Left cardiac atrium (tissue), 4 donors: ENCODE measurements at regions not wholly inside any gene's neighbourhood (a gene's known extent, or its start where the extent isn't known, plus 50 kb on each side); places are given as distances from the start of the nearest gene placed in this dataset.

Experiments
- ATAC-seq, 2 donors: fragments of 200-7000 bp; cut with Tn5 transposase; one replicate each; pipeline ENCODE4 v1.9.1; 2020; ENCODE audit warnings: mild to moderate bottlenecking in 2 of 2, moderate library complexity in 2 of 2
- DNase-seq: peaks from one replicate; pipeline ENCODE4 v3.0.0-alpha.2; 2020
- intact Hi-C, 2 donors: fragments of 100-400 bp; cut with DNase I; formaldehyde crosslinking; loops; one replicate each; pipeline versions ENCODE4 v1.14.1 to v1.15.1; 2022 to 2023
- donor health status: DM: no; HTN: yes; CAD: no.
- donor health status: DM: no; HTN: yes; CAD: no; lungs with severe emphysema.
- donor health status: DM: yes; HTN: yes; CAD: no.
- donor health status: Dilated cardiomyopathy.

DNA sequence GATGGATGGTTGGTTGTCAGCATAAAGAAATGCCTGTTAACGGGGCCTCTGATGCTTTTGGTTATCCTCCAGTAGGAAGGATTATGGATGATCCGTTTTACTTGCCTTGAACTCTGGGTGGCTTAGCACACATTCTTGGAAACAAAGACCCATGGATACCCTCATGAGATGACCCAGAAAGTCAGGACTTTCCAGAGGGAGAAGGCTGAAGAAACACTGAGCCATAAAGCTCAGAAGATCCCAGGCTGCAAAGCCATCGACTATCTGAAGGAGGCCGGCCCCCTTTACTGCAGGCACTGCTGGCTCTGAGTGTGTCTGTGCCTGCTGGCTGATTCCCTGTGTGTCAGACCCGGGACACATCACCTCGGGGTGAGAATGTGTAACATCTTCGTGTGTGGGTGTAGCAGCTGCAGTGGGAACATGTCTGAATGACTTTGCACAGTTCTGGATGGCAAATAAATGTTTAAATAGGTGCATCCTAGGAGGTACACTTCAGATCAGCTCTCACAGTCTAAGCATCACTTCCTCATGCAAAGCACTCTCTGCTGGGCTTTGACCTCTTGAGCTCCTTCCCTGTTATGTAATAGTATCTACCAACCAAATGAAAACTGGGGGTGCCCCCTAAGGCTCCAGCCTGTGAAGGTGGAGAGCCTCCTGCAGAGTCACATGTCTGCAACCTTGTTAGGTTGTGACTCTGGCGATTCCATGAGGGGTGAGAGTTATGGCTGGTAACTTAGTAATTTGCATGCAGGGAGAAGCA lies 1084.9 kb downstream of the TBC1D22A start:
- DNase-seq = no peak
- intact Hi-C loops = no loop called here
- ATAC-seq = no peak

DNA sequence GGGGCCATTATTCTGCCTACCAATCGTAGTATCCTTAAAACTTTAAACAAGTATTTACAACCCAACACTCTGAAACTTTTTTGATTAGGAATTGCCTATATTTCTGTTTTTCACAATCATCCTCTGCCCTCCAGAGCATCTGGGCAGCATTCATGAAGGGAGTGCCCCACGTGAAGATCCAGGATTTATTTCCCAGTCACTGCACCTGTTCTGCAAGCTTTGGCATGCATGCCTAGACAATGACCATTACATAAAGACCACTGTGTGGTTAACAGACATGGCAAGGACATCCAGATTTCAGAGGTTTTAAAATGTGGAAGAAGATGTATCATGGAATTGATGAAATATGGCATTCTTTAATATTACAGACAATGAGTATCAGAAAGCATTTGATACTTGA lies 1083.8 kb downstream of the TBC1D22A start:
- ATAC-seq (no peak), DNase-seq (no peak)
- intact Hi-C loops = no loop called here

DNA sequence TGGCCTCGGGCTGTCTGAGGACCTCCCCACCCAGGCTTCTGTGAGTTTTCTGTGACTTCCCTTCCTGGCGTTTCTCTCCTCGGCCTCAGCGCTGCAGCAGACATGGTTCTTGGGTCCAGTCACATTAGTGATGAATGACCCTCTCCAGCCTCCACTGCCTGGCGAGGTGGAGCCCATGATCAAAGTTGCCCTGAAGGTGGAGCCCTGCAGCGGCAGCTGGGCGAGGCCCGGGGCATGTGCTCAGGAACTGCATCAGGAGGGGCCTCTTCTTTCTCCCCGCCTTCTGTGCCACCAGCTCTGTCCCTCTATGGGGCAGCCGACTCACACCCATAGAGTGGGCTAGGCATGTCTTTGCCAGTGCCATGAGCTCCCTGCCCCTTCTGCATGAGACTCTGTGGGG lies 1079.7 kb downstream of the TBC1D22A start:
- intact Hi-C loops = no loop called here
- DNase-seq (no peak), ATAC-seq (no peak)

DNA sequence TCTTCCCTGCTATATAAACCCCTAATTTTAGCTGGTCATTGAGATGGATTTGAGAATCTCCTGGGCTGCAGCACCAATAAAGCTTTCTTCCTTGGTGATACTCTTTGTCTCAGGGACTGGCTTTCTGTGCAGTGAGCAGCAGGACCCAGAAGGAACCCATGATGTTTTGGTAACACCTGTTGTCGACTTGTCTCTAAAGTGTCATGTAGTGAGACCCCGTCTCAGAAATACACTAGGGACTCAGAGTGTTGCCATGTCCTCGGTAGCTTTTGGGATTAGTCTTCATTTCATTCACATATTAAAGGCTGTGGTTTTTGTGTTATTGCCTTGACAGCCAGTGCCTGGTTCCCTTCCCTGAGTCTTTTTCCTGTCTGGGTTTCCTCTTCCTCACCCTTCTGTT lies 1078.7 kb downstream of the TBC1D22A start:
- DNase-seq (no peak), ATAC-seq (no peak)
- intact Hi-C loops = no loop called here

DNA sequence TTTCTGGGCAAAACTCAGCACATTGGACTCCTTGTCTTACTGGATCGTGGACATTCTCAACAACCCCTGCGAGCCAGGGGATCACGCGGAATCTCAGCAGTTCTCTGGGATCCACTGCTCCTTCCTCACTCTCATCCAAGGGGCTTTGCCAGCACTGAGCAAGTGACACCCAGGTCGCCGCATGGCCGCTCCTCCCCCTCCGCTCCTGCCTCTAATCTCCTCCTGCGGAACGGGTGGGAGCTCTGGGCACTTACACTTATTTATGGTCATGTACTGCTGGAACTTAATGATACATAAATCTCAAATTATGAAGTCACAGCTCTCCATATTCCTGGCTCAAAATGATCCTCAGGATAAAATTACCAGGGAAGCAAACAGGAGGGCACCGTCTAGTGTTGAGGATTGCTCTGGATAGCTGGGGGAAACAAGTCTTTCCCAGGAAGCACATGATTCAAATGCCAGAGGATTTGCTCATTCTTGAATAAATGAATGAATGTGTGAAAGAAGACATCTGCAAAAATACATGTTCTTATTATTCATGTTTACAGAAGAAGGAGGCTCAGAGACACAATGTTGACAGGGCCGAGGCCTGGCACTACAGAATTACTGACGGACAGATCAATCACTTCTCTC lies 1077.3 kb downstream of the TBC1D22A start:
- intact Hi-C loops = no loop called here
- ATAC-seq = no peak
- no peak for DNase-seq

DNA sequence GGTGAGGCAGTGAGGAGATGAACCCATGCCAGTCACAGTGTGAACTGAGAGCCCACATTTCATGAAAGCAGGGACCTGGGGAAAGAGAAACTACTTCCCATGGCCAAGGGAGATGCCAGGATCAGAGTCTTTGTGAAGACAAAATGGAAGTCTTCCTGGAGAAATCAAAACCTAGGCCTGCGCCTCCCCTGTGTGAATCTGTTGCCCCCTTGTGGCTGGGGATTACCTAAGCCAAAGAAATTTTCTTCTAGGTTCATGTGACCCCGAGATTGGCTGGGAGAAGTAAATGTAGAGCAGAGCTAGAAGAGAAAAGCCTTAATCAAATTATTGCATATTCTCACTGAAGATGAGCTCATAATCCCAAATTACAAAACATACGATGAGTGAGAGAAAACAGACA lies 1075.3 kb downstream of the TBC1D22A start:
- ATAC-seq (no peak), DNase-seq (no peak)
- intact Hi-C loops = no loop called here

DNA sequence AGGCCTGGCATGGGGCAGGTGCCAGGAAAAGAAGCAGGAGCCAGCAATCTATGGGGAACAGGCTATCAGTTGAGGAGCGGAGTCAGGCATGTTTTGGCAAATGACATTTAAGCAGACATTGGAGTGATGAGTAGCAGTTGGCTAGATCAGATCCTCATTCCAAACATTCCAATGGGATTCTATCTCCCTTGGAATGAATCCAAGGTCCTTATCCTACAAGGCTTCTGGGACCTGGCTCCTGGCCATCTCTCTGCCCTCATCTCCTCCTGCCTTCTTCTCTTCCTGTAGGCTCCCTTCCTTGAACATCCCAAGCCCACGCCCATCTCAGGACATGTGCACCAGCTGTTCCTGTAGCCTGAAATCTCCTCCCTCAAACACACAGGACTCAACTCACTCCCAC lies 1074.5 kb downstream of the TBC1D22A start:
- ATAC-seq (no peak), DNase-seq (no peak)
- intact Hi-C loops = no loop called here

DNA sequence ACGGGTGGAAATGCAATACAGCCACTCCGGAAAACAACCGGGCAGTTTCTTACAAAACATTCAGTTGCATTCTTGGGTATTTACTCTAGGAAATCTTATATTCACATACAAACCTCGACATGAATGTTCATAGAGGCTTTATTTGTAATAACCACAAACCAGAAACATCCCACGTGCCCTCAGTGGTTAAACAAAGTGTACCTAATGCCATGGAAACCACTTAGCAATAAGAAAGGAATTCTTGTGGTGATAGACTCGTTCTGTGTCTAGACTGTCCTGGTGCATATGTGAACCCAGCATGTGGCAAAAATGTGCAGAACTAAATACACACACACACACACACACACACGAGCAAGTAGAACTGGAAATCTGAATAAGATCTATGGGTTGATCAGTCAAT lies 1073.3 kb downstream of the TBC1D22A start:
- ATAC-seq (no peak), DNase-seq (no peak)
- intact Hi-C loops = no loop called here

DNA sequence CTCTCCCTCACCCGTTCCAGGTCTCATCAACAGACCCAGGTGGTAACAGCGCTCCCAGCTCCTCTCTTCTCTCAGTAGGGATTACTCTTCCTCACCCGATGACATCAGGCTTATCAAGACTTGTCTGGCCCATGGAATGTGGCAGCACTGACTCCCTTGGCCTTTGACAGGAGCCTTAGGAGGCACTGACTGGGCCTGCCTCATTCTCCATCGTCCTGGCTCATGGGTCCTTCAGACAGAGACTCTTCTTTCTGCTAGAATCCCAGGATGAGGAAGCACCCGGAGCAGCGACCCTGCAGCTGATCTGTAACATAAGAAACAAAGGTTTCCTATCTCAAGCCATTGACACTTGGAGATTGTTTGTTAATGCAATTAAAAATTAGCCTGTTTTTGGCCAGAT lies 1063.6 kb downstream of the TBC1D22A start:
- DNase-seq (no peak), ATAC-seq (no peak)
- intact Hi-C loops = no loop called here

DNA sequence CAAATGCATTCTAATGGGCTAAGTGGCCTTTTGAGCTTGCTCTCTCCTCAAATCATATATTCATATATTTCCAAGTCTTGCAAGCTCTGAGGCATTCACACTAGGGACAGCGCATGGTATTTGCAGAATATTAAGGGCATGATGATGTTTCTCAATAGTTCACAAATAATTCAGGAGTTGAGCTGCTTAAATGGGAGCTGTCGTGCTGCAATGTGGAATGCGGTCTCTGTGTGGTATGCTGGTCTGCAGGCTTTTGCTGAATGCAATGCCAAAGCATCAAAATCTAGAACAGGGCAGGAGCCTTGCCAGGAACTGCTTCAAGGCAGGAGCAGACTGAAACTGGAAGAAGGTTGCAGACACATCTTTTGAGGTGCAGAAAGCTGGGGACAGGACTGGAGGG lies 1060.0 kb downstream of the TBC1D22A start:
- intact Hi-C loops = no loop called here
- no peak for ATAC-seq

DNA sequence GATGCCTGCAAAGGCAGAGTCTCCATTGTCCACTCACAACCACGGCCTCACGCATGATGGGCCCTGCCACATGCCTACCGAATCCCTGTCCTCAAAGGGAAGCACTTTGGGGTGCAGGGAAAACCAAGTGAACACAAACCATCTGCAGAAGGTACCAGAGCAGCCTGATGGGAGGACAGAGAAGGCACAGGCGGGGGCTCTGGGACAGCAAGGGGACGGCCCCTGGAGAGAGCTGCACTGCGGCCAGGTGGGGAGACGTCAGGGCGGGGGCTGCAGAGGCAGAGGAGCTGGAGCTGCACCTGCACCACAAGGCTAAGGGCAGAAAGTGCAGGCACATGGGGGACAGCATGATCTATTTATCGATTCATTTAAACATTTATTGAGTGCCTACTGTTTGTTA lies 1056.0 kb downstream of the TBC1D22A start:
- intact Hi-C loops = no loop called here
- ATAC-seq = no peak
- DNase-seq = no peak

More for the DNA sequence above, 1060.0 kb downstream of the TBC1D22A start:
- DNase-seq = no peak

DNA sequence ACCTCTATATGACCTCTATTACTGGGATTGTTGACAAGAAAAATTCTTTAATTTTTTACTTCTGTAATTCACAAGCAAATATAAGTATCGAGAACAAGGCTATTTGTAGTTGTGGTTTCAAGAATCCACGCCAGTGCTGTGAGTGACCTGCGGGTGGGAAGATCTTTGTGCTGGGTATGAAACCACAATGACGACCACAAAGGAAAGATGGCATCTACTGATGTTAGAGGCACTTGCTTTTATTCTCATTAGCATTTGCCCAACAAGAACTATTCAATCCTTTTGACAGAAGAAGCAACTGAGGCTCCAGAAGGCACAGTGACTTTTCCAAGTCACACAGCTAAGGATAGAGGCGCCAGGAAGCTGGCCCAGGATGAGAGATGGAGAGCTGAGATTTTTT lies 1054.9 kb downstream of the TBC1D22A start:
- intact Hi-C loops = no loop called here
- ATAC-seq (no peak), DNase-seq (no peak)

DNA sequence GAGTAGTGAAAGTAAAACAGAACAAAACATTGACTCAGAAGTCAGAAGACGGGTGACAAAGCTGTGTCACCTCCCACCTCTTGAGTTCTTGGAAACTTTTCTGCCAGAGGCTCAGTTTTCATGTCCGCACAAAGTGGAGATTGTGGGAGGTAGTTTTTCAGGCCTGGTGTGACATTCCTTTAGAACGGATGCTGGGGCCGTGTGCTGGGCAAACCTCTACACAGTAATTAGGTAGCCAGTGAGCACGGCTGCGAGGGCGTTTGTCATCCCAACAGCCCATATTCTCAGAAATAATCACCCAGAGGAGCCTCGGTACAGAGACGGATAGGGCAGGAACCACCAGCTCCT lies 1054.4 kb downstream of the TBC1D22A start:
- DNase-seq (no peak), ATAC-seq (no peak)
- intact Hi-C loops = no loop called here

DNA sequence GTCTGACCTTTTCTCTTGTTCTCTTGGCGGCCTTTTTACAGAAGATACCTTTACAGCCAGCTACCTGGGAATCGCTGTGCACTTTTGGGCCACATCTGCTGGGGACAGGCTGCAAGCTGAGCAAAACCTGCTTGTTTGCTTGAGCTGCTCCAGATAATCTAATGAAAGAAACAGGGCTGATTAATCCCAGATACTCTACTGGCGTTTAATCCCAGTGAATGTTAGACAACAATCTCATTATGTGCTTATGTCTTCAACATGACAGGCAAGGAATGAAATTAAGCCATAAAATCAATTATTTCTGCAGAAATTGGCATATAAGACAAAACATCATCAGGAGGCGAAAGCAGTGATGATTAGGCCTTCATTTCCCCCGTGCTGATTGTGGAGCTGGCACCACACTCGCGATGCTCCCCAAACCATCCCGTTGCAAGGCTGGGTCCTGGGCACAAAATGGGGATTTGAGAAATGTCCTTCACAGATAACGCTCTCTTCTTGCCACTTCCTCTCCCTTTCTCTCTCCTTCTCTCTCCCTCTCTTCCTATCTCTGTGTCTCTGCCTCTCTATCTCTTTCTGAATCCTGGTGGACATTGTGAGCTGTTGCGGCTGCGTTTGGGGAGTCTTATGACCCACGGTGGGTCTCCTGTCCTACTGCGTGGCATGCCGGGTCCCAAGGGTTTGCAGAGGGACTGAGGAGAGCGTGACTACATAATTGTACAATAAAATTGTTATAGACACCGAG lies 1053.8 kb downstream of the TBC1D22A start:
- DNase-seq (no peak), ATAC-seq (no peak)
- intact Hi-C loops = no loop called here

DNA sequence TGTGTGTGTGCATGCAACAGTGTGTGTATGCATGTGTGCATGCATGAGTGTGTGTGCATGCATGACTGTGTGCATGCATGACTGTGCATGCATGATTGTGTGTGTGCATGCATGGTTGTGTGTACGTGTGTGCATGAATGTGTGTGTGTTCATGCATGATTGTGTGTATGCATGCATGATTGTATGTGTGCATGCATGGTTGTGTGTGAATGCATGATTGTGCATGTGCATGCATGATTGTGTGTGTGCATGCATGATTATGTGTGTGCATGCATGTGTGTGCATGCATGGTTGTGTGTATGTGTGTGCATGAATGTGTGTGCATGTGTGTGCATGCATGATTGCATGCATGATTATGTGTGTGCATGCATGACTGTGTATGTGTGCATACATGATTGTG lies 1052.0 kb downstream of the TBC1D22A start:
- ATAC-seq = no peak
- no peak for DNase-seq
- intact Hi-C loops = no loop called here

DNA sequence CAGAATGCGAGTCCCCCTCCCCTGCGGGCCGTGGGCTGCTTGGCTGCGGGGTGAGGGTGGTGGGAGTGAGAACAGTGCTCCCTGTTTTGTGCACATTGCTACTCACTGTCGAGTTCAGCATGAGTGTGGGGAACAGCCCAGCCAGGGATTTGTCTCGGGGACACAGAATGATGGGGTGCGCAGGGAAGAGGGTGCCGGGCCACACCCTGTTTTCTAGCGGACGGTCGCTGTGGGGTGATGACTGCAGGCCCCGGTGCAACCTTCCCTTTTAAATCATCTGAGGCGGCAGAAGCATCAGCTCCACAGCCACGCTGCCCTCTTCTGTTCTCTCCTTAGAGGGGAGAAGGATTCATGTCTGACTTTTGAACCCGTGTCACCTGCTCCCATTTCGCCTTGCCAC lies 1051.2 kb downstream of the TBC1D22A start:
- ATAC-seq (no peak), DNase-seq (no peak)
- intact Hi-C loops = no loop called here

DNA sequence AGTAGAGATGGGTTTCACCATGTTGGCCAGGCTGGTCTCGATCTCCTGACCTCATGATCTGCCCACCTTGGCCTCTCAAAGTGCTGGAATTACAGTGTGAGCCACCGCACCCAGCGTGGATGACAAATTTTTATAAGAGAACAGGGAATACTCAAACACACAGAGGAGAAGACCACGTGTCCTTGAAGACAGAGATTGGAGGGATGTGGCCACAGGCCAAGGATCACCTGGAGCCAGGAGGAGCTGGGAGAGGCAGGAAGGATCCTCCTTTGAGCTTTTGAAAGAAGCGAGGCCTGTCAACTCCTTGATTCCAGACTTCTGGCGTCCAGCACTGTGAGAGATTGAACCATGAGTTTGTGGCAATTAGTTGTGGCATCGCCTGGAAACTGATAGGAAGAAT lies 1049.5 kb downstream of the TBC1D22A start:
- no peak for DNase-seq
- intact Hi-C loops = no loop called here
- no peak for ATAC-seq

DNA sequence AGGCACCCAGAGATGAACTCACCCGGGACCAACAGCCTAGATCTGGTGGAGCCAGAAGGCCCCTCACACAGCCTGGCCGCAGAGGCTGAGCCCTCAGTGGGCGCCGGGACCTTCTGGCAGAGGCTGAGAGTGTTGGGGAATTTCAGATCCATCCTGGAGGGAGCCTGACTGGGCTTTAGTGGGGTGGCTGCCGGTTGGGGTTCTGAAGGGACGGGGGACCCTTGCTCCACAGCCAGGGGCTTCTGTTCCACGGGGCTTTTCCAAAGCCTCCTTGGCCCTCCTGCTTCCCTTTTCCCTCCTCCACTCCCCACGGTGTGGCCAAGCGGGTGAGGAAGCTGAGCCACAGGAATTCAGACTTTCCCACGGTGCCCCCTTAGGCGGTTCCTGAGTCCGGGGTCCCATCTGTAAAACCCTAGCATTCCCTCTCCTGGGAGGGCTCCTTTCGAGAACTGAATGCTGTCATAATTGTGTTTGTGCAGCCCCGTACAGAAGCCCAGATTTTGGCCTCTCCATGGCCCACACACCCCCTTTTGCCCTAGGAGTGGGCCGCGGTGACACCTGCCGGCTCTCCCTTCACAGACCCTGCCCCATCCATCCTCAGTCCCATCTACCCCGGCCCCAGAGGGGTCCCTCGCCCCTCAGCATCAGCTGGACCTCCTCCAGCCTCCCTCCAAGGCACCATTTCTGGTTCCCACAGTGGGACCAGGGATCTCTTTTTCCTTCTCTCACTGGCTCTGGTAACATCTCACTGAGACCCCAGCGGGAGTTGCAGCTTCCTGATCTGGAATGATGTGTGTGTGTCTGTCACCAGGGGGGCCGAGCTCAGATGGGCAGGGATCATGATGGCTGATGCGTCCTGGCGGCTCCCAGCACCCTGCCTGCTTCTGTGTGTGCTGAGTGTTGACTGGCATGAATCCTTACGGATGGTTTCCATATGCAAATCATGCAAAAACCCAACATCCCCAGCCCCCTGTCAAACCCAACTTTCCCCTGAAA lies 1048.4 kb downstream of the TBC1D22A start:
- DNase-seq (no peak), ATAC-seq (no peak)
- intact Hi-C loops = no loop called here

DNA sequence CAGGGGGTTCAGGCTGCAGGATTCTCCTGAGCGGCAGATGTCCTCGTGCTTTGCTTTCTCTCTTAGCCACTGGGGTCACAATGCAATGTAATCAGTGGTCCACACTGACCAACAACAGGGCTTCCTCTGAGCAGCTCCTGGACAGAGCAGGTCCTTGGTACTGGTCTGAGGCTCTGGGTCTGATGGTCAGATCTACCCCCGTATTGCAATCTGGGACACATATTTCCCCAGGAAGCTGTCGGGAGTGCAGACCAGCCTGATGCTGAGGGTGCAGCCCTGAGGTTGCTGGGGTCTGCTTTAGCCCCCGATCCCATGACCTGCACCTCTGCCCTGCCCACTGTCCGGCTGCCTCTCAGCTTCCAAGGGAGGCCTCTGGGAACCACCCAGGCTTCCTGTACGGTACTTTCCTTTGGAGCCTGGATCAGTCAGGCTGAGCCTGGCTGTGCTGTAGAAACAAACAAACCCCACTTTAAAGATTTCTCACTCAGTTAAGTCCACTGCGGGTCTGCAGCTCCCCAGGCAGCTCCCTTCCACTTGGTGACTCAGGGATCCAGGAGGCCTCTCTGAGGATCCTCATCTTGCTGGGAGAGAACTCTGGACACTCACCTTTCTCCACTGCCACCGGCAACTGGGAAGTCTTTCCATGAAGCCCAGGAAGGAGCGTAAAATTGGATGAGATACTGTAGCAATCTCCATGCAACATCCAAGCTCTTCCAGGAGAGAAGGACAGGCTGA lies 1046.6 kb downstream of the TBC1D22A start:
- DNase-seq = no peak
- no peak for ATAC-seq
- intact Hi-C loops = no loop called here
